GDM1 (cell line): ENCODE measurements at regions not wholly inside any gene's neighbourhood (a gene's known extent, or its start where the extent isn't known, plus 50 kb on each side); places are given as distances from the start of the nearest gene placed in this dataset.
"Not testable (repeated sequence)": the region's sequence is repeated elsewhere in the genome, so short reads cannot be mapped to it uniquely, and the experiment has no call there.

Experiments used
- DNase-seq: peaks from one replicate; lab custom pipeline; 2025; lab: John Stamatoyannopoulos, UW

DNA sequence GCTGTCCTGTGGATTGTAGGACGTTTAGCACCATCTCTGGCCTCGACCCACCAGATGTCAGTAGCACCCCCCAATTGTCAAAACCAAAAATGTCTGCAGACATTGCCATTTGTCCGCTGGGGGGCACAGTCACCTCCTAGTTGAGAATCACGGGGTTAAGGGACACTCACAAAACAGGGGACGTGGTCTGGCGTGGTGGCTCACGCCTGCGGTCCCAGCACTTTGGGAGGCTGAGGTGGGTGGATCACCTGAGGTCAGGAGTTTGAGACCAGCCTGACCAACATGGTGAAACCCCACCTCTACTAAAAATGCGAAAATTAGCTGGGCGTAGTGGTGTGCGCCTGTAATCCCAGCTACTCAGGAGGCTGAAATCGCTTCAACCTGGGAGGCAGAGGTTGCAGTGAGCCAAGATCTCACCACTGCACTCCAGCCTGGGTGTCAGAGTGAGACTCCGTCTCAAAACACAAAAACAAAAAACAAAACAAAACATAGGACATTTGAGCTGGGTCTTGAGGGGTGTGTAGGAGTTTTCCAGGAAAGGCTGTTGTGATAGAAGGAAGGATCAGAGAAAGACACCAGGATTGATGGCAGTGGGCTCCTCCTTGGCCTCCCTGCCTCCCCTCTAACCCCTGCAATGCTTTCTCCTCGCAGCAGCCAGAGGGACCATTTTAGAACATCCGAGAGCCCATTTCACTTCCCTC lies 171.8 kb upstream of the GSE1 start:
- no peak for DNase-seq

DNA sequence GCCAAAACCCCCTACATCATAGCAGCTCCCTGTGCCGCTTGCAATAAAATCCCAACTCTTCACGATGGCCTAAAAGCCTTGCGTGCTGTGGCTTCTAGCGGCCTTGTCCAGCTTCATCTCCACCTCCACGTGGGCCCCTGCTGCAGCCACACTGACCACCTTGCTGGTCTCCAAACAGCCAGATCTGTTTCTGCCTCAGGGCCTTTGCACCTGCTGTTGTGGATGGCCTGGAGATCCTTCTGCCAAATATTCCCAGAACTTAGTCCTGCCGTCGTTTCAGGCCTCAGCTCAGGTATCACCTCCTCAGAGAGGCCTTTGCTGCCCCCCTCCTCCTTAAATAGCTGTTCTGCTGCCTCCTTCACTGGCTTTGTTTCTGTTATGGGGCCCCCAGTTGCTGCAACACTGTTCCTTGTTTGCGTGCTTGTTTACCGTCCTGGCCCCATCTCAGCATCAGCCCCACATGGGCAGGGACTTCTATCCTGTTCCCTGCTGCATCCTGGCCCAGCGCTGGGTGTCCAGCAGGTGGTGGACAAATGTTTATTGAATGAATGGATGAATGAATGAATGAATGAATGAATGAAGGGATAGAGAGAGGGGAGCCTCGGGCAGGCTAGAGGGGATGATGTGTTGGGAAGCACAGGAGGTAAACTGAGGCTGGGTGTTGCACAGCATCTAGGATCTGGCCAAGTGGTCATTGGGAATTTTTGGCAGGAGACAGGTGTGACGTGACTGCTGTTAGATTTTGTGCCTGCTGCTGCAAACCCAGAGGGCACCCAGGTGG lies 171.0 kb upstream of the GSE1 start:
- no peak for DNase-seq

DNA sequence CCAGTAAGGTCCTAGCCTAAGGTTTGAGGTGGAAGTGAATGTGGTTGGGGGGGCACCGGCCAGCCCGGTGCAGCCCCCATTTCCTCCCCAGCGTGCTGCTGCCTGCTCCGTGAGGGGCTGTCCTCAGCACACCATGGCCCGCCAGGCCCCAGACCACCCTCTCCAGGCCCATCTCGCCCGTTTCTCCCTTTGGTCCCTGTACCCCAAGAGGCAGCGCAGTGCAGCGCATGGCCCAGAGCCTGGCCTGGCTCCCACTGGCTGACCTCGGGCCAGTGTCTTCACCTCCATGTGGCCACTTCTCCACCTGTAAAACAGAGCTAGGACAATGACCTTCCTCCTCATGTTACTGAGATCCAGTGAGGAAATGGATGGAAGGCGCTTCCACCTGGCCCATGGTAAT lies 170.0 kb upstream of the GSE1 start:
- DNase-seq: no peak

DNA sequence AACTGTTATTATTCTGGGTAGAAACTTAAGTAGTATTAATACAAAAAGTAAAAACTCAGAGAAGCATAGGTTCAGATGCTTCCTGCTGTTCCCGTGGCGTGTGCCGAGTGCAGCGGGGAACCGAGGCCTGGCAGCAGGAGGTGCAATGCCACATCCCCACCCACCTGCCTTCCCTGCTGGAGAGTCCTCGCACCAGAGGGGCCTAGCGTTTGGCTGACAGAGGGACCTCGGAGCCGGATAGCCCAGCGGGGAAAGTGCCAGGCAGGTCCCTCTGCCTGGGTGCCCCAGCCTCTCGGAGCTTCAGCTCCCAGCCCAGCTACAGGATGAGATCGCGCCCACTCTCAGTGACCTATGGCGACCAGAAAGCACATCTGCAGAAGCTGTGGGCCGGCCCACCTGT lies 169.6 kb upstream of the GSE1 start:
- no peak for DNase-seq

DNA sequence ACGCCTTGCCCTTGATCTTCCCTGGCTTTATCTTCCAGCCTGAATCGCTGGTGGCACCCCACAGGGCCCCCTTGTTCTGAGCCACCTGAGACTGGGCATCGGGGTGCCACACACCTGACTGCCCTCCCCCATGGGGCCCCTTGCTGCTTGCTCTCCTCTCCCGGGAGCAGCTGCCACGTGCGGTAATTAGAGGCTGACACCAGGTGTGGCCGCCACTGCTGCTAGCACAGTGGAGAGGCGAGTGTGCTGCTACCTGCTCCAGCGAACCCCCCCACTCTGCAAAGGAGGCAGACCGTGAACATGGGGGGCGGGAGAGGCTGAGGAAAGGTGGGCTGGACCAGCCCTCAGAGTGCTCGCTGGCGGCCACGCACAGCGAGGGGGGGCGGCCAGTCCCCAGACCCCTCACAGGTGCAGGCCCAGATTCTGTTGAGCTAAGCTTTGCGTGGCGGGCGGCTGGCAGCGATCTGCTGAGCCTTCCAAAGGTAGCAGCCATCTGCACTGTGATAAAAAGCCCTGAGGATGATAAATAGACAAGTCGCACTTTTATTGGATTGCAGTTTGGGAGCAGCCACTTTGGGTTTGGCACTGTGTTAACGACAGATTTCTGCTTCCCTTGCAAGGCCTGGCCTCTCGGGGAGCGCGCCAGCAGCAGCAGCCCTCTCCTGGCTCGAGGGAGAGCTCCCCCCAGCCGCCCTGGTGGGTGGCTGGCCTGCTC lies 167.9 kb upstream of the GSE1 start:
- no peak for DNase-seq

DNA sequence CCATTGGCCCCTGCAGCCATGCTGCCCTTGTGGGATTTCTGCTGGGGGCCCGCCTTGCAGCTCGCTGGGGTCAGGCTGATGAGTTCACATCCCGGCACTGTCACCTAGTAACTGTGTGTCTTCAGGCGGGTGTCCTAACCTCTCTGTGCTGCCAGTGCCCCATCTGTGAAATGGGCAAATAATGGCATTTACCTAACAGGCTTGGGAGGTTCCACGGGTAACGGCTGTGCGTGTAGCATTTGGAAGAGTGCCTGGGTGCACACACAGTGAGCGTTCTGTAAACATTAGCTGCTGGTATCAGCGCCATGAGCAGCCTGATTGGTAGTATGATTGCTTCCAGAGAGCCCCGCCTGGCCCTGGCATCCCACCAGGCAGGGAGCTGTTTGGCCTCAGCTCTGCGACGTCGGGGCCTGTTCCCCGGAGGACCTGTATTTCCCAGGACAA lies 167.3 kb upstream of the GSE1 start:
- no peak for DNase-seq

DNA sequence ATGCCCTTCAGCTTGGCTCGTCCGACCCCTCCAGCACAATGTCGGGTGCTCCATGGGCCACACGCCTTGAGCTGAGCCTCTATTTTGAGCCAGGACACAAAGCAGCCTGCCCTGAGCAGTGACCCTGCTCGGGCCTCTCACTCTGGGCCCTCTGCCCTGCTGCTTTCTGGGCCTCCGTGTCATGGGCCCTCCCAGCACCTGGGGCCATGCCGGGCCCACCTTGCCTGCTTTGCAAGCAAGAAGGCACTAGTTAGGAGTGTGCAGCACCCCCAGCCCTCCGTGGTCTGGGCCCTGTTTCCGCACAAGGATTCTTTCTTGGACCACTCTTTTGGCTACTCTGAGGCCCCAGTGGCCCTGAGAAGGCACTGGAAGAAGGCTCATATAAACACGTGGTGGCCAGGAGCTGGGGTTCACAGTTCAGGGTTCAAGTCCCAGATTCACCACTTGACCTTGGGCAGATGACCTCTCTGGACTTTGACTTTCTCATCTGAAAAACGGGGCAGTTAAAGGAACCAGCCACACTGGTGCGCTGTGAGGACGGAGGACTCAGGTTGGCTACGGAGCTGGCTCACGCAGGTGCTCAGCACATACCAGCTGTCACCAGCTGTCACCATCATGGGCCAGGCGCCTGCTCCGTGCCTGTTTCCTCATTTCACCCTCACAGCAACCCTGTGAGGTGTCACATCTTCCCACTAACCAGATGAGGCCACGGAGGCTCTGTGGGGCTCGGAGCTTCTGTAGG lies 166.0 kb upstream of the GSE1 start:
- DNase-seq: no peak

DNA sequence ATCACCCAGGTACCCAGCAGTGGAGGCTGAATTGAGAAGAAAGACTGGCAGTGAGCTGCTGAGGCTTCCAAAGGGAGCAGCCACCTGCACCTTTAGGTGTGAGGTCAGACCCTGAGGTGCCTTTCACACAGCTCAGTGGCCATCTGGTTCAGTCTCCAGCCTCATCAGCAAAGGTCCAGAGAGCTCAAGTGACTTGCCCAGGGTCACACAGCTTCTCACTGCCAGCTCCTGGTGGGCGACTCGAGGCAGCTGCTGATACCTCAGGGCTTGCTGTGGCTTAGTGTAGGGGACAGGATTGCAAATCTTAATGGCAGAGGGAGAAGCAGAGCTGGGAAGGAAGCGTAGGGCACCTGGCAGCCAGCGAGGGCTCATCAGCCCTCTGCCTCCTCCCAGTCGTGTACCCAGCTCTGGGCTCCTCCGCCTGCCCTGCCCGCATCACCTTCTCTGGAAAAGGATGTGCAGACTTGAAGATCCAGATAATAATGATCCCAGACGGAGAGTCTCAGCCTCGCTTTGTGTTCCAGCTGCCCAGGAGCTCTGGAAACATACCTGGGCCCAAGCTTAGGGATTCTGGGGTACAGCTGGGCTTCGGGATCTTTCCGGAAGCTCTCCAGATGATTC lies 165.3 kb upstream of the GSE1 start:
- DNase-seq: no peak

DNA sequence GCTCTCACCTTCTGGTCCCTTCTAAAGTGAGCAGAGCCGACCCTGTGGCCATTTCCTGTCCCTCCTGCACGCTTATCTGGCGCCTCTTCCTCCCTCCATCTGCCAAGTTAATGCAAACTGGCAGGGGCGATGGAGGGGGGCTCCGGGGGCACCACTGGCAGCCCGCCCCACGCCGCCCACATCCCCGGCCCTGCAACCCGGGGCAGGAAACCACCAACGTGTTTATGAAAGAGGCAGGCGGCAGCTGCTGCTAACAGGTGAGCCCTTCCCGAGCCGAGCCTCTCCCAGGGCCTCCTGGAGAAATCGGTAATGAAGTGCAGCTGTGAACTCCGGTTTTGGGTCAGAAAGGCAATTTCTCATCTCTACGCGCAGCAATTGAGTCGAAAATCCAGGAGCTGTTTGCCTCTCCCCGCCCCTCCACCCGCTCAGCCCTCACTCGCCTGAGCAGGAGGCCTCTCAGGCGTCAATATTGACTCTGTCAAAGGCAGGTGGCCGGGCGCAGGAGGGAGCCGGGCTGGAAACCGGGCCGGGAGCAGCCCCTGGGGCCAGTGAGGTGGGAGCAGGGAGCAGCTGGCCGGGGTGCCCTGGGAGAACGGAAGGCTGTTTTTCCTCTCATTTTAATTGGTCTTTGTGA lies 164.4 kb upstream of the GSE1 start:
- DNase-seq: peak; percentile 14

DNA sequence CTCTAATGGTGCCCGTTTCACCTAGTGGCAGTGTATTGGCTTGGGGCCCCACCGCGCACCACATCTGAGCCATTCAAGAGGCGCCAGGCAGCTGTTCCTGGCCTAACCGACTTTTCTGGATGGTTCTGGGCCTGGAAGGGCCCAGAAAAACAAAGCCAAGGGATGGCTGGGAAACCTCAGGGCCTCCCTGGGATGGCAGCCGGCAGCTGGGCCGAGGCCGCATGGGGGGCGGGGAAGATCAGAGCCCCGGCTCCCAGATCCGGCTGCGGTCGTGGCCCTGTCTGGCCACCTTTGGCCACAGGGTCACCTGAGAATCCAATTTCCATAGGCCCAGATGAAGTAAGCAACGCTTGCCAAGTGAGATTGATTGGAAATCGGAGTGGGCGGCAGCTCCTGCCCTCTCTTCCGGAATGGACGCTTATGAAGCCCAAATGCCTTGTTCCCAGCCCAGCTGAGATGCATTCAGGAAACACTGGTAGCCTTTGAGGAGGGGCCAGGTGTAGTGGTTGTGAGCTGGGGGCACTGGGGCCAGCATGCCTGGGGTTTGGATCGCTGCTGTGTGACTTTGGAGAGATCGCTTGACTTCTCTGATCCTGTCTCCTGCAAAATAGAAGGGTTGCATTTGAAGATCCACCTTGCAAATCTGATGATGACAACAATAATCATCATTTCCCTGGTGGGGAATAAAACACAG lies 163.8 kb upstream of the GSE1 start:
- no peak for DNase-seq

DNA sequence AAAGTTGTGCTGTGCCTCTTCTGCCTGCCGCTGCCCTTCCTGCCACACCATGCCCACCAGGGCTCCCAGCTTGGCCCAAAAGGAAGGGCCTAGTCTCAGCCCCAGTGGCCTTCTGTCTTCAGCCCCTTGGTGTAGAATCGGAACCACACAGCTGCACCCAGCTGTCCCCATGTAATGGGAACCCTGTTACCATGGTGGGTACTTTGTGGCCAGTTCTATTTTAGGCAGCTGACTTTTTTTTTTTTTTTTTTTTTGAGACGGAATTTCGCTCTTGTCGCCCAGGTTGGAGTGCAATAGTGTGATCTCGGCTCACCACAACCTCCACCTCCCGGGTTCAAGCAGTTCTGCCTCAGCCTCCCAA lies 163.3 kb upstream of the GSE1 start:
- DNase-seq: no peak

DNA sequence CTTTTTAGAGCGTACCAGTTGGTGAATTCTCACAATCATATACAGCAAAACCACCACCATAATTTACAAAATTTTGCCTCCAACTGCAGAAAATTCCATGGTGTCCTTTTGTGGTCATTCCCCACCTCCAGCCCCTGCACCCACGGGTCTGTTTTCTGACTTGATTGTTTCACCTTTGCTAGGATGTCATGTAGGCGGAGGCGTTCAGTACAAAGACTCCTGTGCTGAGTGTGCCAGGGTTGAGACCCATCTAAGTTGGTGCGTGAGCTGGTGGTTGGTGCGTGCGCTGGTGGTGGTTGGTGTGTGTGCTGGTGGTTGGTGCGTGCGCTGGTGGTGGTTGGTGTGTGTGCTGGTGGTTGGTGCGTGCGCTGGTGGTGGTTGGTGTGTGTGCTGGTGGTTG lies 162.0 kb upstream of the GSE1 start:
- DNase-seq: not testable (repeated sequence)

DNA sequence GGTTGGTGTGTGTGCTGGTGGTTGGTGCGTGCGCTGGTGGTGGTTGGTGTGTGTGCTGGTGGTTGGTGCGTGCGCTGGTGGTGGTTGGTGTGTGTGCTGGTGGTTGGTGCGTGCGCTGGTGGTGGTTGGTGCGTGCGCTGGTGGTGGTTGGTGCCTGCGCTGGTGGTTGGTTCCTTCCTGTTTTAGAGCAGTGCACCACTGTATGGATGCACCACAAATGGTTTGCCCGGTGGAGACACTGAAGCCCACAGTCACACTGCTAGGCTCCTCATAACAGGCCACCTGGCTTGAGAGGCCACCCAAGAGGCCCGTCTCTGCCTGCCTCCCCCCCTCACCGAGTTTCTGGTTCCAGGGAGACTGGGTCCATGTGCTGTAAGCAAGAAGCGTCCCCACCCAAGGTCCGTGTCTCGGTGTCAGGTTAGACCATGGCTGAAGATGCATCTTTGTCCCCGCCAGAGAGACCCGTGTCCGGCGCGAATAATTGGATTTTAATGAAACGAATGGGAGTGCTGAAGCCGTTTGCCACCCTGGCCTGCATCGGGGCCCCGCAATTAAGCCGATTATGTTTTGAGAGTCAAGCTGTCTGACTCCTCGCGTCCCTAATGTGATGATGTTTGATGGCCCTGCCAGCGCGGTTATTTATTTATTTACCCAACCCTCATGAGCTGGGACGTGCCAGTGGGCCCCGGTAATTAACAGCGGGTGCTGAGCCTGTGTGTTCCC lies 161.3 kb upstream of the GSE1 start:
- no peak for DNase-seq

DNA sequence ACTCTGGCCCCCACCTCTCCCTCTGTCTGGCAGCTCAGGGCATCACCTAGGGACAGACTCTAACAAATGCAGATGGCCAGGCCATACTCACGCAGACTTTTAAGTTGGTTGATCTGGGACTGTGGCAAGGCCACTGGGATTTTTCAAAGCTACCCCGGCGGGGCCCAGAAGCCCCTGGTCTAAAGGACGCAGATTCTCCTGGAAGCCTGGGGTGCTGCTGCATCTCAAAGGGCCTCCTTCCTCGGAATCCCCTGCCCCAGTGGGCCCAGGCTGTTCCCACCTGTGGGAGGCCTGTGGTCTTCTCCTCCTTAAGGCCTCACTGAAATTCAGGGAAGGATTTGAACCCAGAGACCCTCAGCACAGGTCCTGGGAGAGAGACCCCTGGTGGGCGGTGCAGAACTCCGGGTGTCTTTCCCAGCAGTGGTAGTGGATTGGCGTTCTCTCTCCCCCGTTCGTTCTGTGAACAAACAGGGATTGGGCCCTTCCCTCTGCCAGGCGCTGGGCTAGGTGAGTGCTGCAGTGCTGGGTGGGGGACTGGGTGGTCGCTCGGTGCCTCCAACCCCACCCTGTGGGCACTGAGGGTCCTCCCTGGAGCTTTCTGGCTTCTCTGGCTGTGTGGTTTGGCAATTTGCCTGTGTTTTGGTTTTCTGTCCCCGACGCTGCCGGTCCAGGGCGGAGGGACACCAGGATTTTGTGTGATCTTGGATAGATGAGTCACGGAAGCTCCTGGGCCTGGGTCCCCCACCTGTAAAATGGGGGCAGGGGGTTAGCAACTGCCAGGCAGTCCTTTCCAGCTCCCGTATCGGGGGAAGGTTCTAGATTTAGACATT lies 160.5 kb upstream of the GSE1 start:
- DNase-seq: no peak

DNA sequence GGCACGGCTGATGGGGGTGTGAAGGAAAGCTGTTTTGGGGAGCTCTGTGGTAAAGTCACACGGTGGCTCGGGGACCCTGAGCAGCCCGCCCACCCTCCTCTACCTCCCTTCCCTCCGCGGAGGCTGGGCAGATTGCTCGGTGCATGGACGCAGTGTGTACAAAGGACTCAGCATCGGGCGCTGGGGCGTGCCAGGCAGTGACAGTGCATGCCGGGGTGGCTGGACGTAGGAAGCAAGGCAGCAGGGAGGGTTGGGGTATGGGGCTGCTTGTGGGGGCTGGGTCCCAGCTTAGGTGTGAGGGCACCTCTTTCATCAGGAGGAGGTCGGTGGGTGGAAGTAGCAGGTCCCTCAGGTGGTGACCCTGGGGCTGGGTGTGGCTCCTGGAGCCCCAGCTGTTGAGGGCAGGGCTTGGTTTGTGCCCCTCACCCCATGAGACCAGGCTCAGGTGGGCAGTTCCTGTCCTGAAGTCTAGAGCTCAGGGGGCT lies 159.9 kb upstream of the GSE1 start:
- no peak for DNase-seq

DNA sequence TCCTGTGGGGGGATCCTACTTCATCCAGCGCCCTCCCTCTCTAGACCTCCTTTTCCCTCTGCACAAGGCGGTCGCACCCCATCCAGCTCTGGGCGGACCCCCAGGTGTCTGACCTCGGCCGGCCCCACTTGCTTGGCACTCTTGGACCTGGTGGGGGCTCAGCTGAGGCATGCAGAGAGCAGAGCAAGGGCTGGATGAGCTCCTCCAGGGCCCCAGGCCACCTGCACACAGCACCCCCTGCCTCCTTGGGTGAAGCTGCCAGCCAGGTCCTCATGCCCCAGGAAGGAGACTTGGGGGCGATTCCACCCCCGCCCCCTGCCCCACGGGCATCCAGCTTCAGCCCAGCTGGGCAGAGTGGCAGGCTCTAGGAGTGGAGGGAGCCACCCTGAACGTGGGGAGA lies 159.4 kb upstream of the GSE1 start:
- no peak for DNase-seq

DNA sequence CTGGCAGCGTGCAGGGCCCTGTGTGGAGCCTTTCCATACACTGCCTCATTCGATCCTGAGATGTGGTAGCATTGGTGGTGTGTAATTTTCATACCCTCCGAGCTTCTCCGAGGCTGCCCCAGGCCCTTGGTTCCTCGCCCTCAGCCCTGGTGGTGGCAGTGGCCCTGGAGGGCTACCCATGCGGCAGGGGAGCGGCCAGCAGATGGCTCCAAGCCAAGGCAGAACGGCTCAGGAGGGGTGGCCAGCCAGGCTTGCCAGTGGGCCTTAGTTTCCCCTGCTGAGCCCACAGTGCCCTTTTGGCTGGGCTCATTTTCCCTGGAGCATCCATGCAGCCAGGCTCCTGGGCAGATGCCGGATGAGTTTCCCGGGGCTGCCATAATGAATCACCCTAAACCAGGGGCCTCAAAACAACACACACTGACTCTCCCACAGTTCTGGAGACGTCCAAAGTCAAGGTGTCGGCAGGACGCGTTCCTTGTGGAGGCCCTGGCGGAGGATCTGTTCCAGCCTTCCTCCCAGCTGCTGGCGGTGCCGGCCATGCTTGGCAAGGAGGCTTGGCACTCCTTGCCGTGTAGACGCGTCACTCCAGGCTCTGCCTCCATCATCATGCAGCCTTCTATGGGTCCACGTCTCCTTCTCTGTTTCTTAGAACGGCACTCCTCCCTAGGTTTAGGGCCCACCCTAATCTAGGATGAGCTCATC lies 158.8 kb upstream of the GSE1 start:
- no peak for DNase-seq

DNA sequence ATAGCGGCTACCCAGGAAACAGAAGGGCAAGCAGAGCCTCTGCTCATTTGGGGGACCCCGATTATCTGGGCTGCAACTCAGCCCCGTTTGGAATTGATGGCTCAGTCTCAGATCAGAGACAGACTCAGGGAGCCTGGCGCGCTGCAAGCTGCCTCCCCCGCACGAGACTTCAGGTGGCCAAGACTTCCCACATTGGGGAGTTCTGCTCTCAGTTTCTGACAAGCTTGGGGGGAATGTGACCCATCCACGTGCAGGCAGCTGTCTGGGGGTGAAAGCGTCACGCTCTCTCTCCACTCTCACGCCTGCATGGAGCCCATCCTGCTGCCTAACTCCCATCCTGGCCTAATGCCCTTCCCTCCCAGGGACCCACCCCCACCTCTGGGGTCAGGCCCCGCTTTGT lies 157.6 kb upstream of the GSE1 start:
- DNase-seq: no peak

DNA sequence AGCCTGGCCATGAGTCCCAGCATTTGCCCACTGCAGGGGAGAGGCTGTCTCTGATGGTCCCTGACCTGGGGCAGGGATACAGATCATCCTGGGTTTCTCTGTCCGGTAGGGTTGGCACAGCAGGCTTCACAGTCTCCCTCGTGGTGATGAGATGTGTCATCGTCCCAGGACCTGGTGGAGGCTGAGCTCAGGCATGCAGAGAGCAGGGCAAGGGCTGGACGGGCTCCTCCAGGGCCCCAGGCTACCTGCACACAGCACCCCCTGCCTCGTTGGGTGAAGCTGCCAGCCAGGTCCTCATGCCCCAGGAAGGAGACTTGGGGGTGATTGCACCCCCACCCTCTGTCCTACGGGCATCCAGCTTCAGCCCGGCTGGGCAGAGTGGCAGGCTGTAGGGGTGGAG lies 155.8 kb upstream of the GSE1 start:
- no peak for DNase-seq
